BLaER1 treated with 17β-estradiol and CSF1 and Interleukin-3, amounts not matched to agents 10 nM and 100 nM (cell line): ENCODE measurements at regions not wholly inside any gene's neighbourhood (a gene's known extent, or its start where the extent isn't known, plus 50 kb on each side); places are given as distances from the start of the nearest gene placed in this dataset.
A peak's percentile ranks its signal among the peaks of the same experiment; 100 is the strongest.

Source experiments
- H3K27ac ChIP-seq, 11 experiments: shearing (Covaris generic); formaldehyde crosslinking; 2 replicates each; pipeline ENCODE4 v1.8.1; 2022
- H3K27me3 ChIP-seq, 11 experiments: shearing (Covaris generic); formaldehyde crosslinking; 2 replicates each; pipeline ENCODE4 v1.8.1; 2022
- H3K36me3 ChIP-seq, 11 experiments: shearing (Covaris generic); formaldehyde crosslinking; 2 replicates each; pipeline ENCODE4 v1.8.1; 2022
- H3K4me1 ChIP-seq, 10 experiments: shearing (Covaris generic); formaldehyde crosslinking; 2 replicates each; pipeline ENCODE4 v1.8.1; 2022
- H3K4me2 ChIP-seq, 11 experiments: shearing (Covaris generic); formaldehyde crosslinking; 2 replicates each; pipeline ENCODE4 v1.8.1; 2022
- H3K4me3 ChIP-seq, 10 experiments: shearing (Covaris generic); formaldehyde crosslinking; 2 replicates each; pipeline ENCODE4 v1.8.1; 2022
- H3K9ac ChIP-seq, 11 experiments: shearing (Covaris generic); formaldehyde crosslinking; 2 replicates each; pipeline ENCODE4 v1.8.1; 2022
- H3K9me3 ChIP-seq, 11 experiments: shearing (Covaris generic); formaldehyde crosslinking; replicated peaks in 1 of 11; 2 replicates each; pipeline ENCODE4 v1.8.1; 2022
- H4K20me1 ChIP-seq, 11 experiments: shearing (Covaris generic); formaldehyde crosslinking; 2 replicates each; pipeline ENCODE4 v1.8.1; 2022
- Cebpa-rat ChIP-seq, 11 experiments: shearing (Covaris generic); IDR thresholded peaks; 2 replicates each; pipeline ENCODE4 v1.8.1; 2022

- no peak for TF ChIP-seq Cebpa-rat (IDR thresholded peaks at IDR 0.05)
- no peaks in the 10 kb centered on the region for H3K4me1 ChIP-seq
Observed at GRCh38 chr5:17690473-17690872, 56.2 kb downstream of the TAF11L14 start.

GRCh38 chr5:17691762-17692161, 57.5 kb downstream of the TAF11L14 start:
- Histone ChIP-seq H3K4me2 (no peak overlapping the region), H3K9me3 (no peaks in the 10 kb centered on the region), H3K9ac (no peak overlapping the region), H3K27ac (no peak overlapping the region), H4K20me1 (no peaks in the 10 kb centered on the region), H3K4me1 (peaks cover 0 to 9% (median 0%) of the 10 kb centered on the region in 10 experiments; a peak in 5 of 20 replicates), H3K27me3 (no peaks in the 10 kb centered on the region), H3K36me3 (no peaks in the 10 kb centered on the region), H3K4me3 (no peak overlapping the region)
- TF ChIP-seq Cebpa-rat (IDR thresholded peaks at IDR 0.05), result no peak

More at GRCh38 chr5:17690473-17690872, 56.2 kb downstream of the TAF11L14 start:
- Histone ChIP-seq H3K9me3 (no peaks in the 10 kb centered on the region), H3K27me3 (no peaks in the 10 kb centered on the region), H3K4me2 (no peak overlapping the region), H3K36me3 (no peaks in the 10 kb centered on the region), H3K4me3 (no peak overlapping the region), H3K27ac (no peak overlapping the region), H3K9ac (no peak overlapping the region), H4K20me1 (no peaks in the 10 kb centered on the region)

- Histone ChIP-seq H3K36me3 (no peaks in the 10 kb centered on the region), H4K20me1 (no peaks in the 10 kb centered on the region), H3K4me2 (no peak overlapping the region), H3K9ac (no peak overlapping the region), H3K4me1 (peaks cover 0 to 9% (median 0%) of the 10 kb centered on the region in 10 experiments; a peak in 5 of 20 replicates), H3K27ac (no peak overlapping the region), H3K9me3 (no peaks in the 10 kb centered on the region), H3K4me3 (no peak overlapping the region), H3K27me3 (no peaks in the 10 kb centered on the region)
- TF ChIP-seq Cebpa-rat (IDR thresholded peaks at IDR 0.05), result no peak
Observed at GRCh38 chr5:17694371-17694770, 60.1 kb downstream of the TAF11L14 start.

GRCh38 chr5:17694914-17695313, 60.7 kb downstream of the TAF11L14 start:
- Histone ChIP-seq H3K4me1 (peaks cover 0 to 9% (median 0%) of the 10 kb centered on the region in 10 experiments; a peak in 5 of 20 replicates), H4K20me1 (no peaks in the 10 kb centered on the region), H3K4me2 (no peak overlapping the region), H3K27me3 (no peaks in the 10 kb centered on the region), H3K9ac (no peak overlapping the region), H3K27ac (no peak overlapping the region), H3K9me3 (no peaks in the 10 kb centered on the region), H3K36me3 (no peaks in the 10 kb centered on the region), H3K4me3 (no peak overlapping the region)
- no peak for TF ChIP-seq Cebpa-rat (IDR thresholded peaks at IDR 0.05)

- no peak overlapping the region for H3K4me3 ChIP-seq
- H4K20me1 ChIP-seq, result no peaks in the 10 kb centered on the region
- H3K27ac ChIP-seq, result no peak overlapping the region
- no peaks in the 10 kb centered on the region for H3K27me3 ChIP-seq
- peaks cover 0 to 13% (median 8%) of the 10 kb centered on the region in 11 experiments; a peak in 14 of 22 replicates for H3K9me3 ChIP-seq
- no peak overlapping the region for H3K9ac ChIP-seq
- H3K36me3 ChIP-seq, result no peaks in the 10 kb centered on the region
- H3K4me1 ChIP-seq, result peaks cover 0 to 9% (median 0%) of the 10 kb centered on the region in 10 experiments; a peak in 5 of 20 replicates
- peak overlapping the region in 3 of 11 experiments; percentile 17 to 27 (median 20); a peak in 4 of 22 replicates for H3K4me2 ChIP-seq
- no peak for TF ChIP-seq Cebpa-rat (IDR thresholded peaks at IDR 0.05)
Observed at GRCh38 chr5:17696627-17697026, 62.4 kb downstream of the TAF11L14 start.

- Histone ChIP-seq H4K20me1 (no peaks in the 10 kb centered on the region), H3K4me2 (no peak overlapping the region), H3K4me3 (no peak overlapping the region), H3K4me1 (peaks cover 0 to 9% (median 0%) of the 10 kb centered on the region in 10 experiments; a peak in 5 of 20 replicates), H3K27me3 (no peaks in the 10 kb centered on the region), H3K9me3 (peaks cover 0 to 24% (median 13%) of the 10 kb centered on the region in 11 experiments; a peak in 14 of 22 replicates), H3K9ac (no peak overlapping the region), H3K27ac (no peak overlapping the region), H3K36me3 (no peaks in the 10 kb centered on the region)
- no peak for TF ChIP-seq Cebpa-rat (IDR thresholded peaks at IDR 0.05)
Observed at GRCh38 chr5:17697671-17698070, 63.4 kb downstream of the TAF11L14 start.

GRCh38 chr5:17709011-17709710, 74.9 kb downstream of the TAF11L14 start:
- Histone ChIP-seq H3K27ac (no peak overlapping the region), H3K9me3 (peaks cover 0 to 16% (median 0%) of the 10 kb centered on the region in 11 experiments; a peak in 2 of 22 replicates), H3K9ac (no peak overlapping the region), H4K20me1 (no peaks in the 10 kb centered on the region), H3K4me1 (peaks cover 0 to 7% (median 0%) of the 10 kb centered on the region in 10 experiments; a peak in 8 of 20 replicates), H3K27me3 (no peaks in the 10 kb centered on the region), H3K4me2 (no peak overlapping the region), H3K4me3 (no peak overlapping the region), H3K36me3 (no peaks in the 10 kb centered on the region)
- no peak for TF ChIP-seq Cebpa-rat (IDR thresholded peaks at IDR 0.05)

GRCh38 chr5:17713301-17713700, 79.0 kb downstream of the TAF11L14 start:
- Histone ChIP-seq H3K4me2 (peak overlapping the region in 2 of 11 experiments; percentile 0 to 1; a peak in 1 of 22 replicates), H3K9ac (no peak overlapping the region), H4K20me1 (no peaks in the 10 kb centered on the region), H3K36me3 (no peaks in the 10 kb centered on the region), H3K4me1 (peaks cover 0 to 7% (median 0%) of the 10 kb centered on the region in 10 experiments; a peak in 8 of 20 replicates), H3K27ac (no peak overlapping the region), H3K9me3 (peaks cover 0 to 20% (median 4%) of the 10 kb centered on the region in 11 experiments; a peak in 8 of 22 replicates), H3K4me3 (no peak overlapping the region), H3K27me3 (no peaks in the 10 kb centered on the region)
- TF ChIP-seq Cebpa-rat (IDR thresholded peaks at IDR 0.05), result no peak

- no peaks in the 10 kb centered on the region for H4K20me1 ChIP-seq
- H3K36me3 ChIP-seq, result no peaks in the 10 kb centered on the region
- no peak overlapping the region for H3K4me2 ChIP-seq
- H3K9ac ChIP-seq, result no peak overlapping the region
- H3K4me3 ChIP-seq, result no peak overlapping the region
- H3K27me3 ChIP-seq, result no peaks in the 10 kb centered on the region
- TF ChIP-seq Cebpa-rat (IDR thresholded peaks at IDR 0.05), result no peak
- H3K27ac ChIP-seq, result no peak overlapping the region
- peaks cover 0 to 7% (median 0%) of the 10 kb centered on the region in 10 experiments; a peak in 8 of 20 replicates for H3K4me1 ChIP-seq
- peaks cover 0 to 20% (median 4%) of the 10 kb centered on the region in 11 experiments; a peak in 8 of 22 replicates for H3K9me3 ChIP-seq
Observed at GRCh38 chr5:17714186-17714585, 79.9 kb downstream of the TAF11L14 start.
